Activated CD8-positive, alpha-beta memory T cell treated with anti-CD3 and anti-CD28 coated beads for 36 hours (primary cell): ENCODE measurements at regions not wholly inside any gene's neighbourhood (a gene's known extent, or its start where the extent isn't known, plus 50 kb on each side); places are given as distances from the start of the nearest gene placed in this dataset.

Experiments
- CTCF ChIA-PET: fragments of 350-600 bp; sonication (Branson Sonifier 250); formaldehyde crosslinking; loops from one replicate; lab custom pipeline; 2021; ENCODE audit warnings: antibody characterized with exemption; lab: Charles Lee
- POLR2A ChIA-PET: fragments of 350-600 bp; sonication (Branson Sonifier 250); formaldehyde crosslinking; loops from one replicate; lab custom pipeline; 2021; ENCODE audit warnings: antibody characterized with exemption; lab: Charles Lee

GRCh38 chr20:6185268-6185667 is 62.4 kb upstream of the FERMT1 start:
- CTCF ChIA-PET, result no interaction called here
- POLR2A ChIA-PET, result no interaction called here

- ChIA-PET POLR2A (no interaction called here), CTCF (interaction anchor here (0.6 kb wide), 1 partner anchor 1733 kb away, joined by 4 read pairs; no protein-coding TSS in a partner anchor)
Measured at GRCh38 chr20:6184086-6184485, 61.3 kb upstream of the FERMT1 start.

- ChIA-PET POLR2A (no interaction called here), CTCF (no interaction called here)
Measured at GRCh38 chr20:6180531-6180930, 57.7 kb upstream of the FERMT1 start.

- CTCF ChIA-PET, result no interaction called here
- POLR2A ChIA-PET, result no interaction called here
Measured at GRCh38 chr20:6178537-6178936, 55.7 kb upstream of the FERMT1 start.

GRCh38 chr20:6173481-6173880 is 50.7 kb upstream of the FERMT1 start:
- POLR2A ChIA-PET, result no interaction called here
- CTCF ChIA-PET, result no interaction called here
